Astrocyte (in vitro differentiated cells and primary cell): ENCODE measurements at regions not wholly inside any gene's neighbourhood (a gene's known extent, or its start where the extent isn't known, plus 50 kb on each side); places are given as distances from the start of the nearest gene placed in this dataset.

Experiments used
- DNase-seq: peaks from one replicate; pipeline ENCODE4 v3.0.0-alpha.2; 2010; ENCODE audit warnings: low read depth
- FAIRE-seq: peaks from 2 replicates; lab custom pipeline; 2011; peaks lifted over from hg19 to GRCh38; lab: Jason Lieb, UNC
- H2AFZ ChIP-seq: 2 replicates; pipeline ENCODE4 v1.6.0; 2012; ENCODE audit warnings: low read depth, low read length, inconsistent platforms
- H3K27ac ChIP-seq: 2 replicates; pipeline ENCODE4 v1.5.1; 2011; ENCODE audit warnings: low read depth, low read length, inconsistent platforms
- H3K27me3 ChIP-seq: 2 replicates; pipeline ENCODE4 v1.6.0; 2011; ENCODE audit warnings: low read length, inconsistent platforms; ENCODE audit not compliant: insufficient read depth
- H3K36me3 ChIP-seq: 2 replicates; pipeline ENCODE4 v1.5.1; 2011; ENCODE audit warnings: low read length, inconsistent platforms; ENCODE audit not compliant: insufficient read depth
- H3K4me1 ChIP-seq: 2 replicates; pipeline ENCODE4 v1.5.1; 2011; ENCODE audit warnings: low read length, inconsistent platforms; ENCODE audit not compliant: insufficient read depth
- H3K4me2 ChIP-seq: 2 replicates; pipeline ENCODE4 v1.6.0; 2012; ENCODE audit warnings: low read length, inconsistent platforms
- H3K4me3 ChIP-seq: 2 replicates; pipeline ENCODE4 v1.5.1; 2011; ENCODE audit warnings: low read depth, mild to moderate bottlenecking, low read length, inconsistent platforms; ENCODE audit not compliant: insufficient read depth
- H3K79me2 ChIP-seq: 2 replicates; pipeline ENCODE4 v1.6.0; 2012; ENCODE audit warnings: mild to moderate bottlenecking, low read length, inconsistent platforms; ENCODE audit not compliant: insufficient read depth
- H3K9ac ChIP-seq: 2 replicates; pipeline ENCODE4 v1.6.0; 2012; ENCODE audit warnings: mild to moderate bottlenecking, low read length, inconsistent platforms
- H3K9me3 ChIP-seq: 2 replicates; pipeline ENCODE4 v1.5.1; 2012; ENCODE audit warnings: low read depth, mild to moderate bottlenecking, low read length, inconsistent platforms; ENCODE audit not compliant: insufficient read depth
- H4K20me1 ChIP-seq: 2 replicates; pipeline ENCODE4 v1.6.0; 2012; ENCODE audit warnings: low read length, inconsistent platforms; ENCODE audit not compliant: insufficient read depth
- H3K27ac Mint-ChIP-seq: one replicate; pipeline ENCODE4 v1.8.0; 2021; ENCODE audit warnings: mild to moderate bottlenecking, mixed read lengths; ENCODE audit not compliant: unreplicated experiment
- H3K27me3 Mint-ChIP-seq: one replicate; pipeline ENCODE4 v1.8.0; 2021; ENCODE audit warnings: low read depth, mixed read lengths; ENCODE audit not compliant: unreplicated experiment
- H3K36me3 Mint-ChIP-seq: one replicate; pipeline ENCODE4 v1.8.0; 2021; ENCODE audit warnings: low read depth, mixed read lengths; ENCODE audit not compliant: unreplicated experiment
- H3K4me1 Mint-ChIP-seq: one replicate; pipeline ENCODE4 v1.8.0; 2021; ENCODE audit warnings: low read depth, mixed read lengths; ENCODE audit not compliant: unreplicated experiment
- H3K4me3 Mint-ChIP-seq: one replicate; pipeline ENCODE4 v1.8.0; 2021; ENCODE audit warnings: mild to moderate bottlenecking, moderate library complexity, mixed read lengths; ENCODE audit not compliant: unreplicated experiment
- H3K9me3 Mint-ChIP-seq: one replicate; pipeline ENCODE4 v1.8.0; 2021; ENCODE audit warnings: mild to moderate bottlenecking, mixed read lengths; ENCODE audit not compliant: unreplicated experiment
- CTCF ChIP-seq: IDR thresholded peaks from 2 replicates; pipeline ENCODE4 v1.5.1; 2011; ENCODE audit warnings: low read depth, mild to moderate bottlenecking, inconsistent platforms, low read length, moderate library complexity; ENCODE audit not compliant: insufficient read depth
- EZH2 ChIP-seq: IDR thresholded peaks from 2 replicates; pipeline ENCODE4 v1.6.1; 2012; ENCODE audit warnings: mild to moderate bottlenecking, low read length, inconsistent platforms; ENCODE audit not compliant: insufficient read depth

- Mint-ChIP-seq H3K27me3 (peaks cover 2% of the 10 kb centered on the region), H3K27ac (no peak overlapping the region), H3K4me1 (peaks cover 11% of the 10 kb centered on the region), H3K4me3 (no peak overlapping the region), H3K9me3 (peaks cover 5% of the 10 kb centered on the region), H3K36me3 (no peaks in the 10 kb centered on the region)
- DNase-seq (no peak), FAIRE-seq (no peak)
- Histone ChIP-seq H3K27me3 (peaks cover 3% of the 10 kb centered on the region), H3K27ac (no peak overlapping the region), H3K9ac (no peak overlapping the region), H3K4me2 (no peak overlapping the region), H3K4me1 (no peaks in the 10 kb centered on the region), H3K9me3 (no peaks in the 10 kb centered on the region), H4K20me1 (no peaks in the 10 kb centered on the region), H3K4me3 (no peak overlapping the region), H3K79me2 (no peaks in the 10 kb centered on the region), H3K36me3 (no peaks in the 10 kb centered on the region), H2AFZ (no peak overlapping the region)
- TF ChIP-seq CTCF = no peak
- no peak for TF ChIP-seq EZH2
Measured at GRCh38 chr2:48072583-48072982, 166.3 kb upstream of the FBXO11 start.

- H3K9me3 ChIP-seq = no peaks in the 10 kb centered on the region
- Mint-ChIP-seq H3K36me3 (no peaks in the 10 kb centered on the region), H3K9me3 (peaks cover 1% of the 10 kb centered on the region)
Measured at GRCh38 chr2:48075631-48076030, 169.3 kb upstream of the FBXO11 start.

More at GRCh38 chr2:48075631-48076030, 169.3 kb upstream of the FBXO11 start:
- H3K4me3 Mint-ChIP-seq = no peak overlapping the region
- no peaks in the 10 kb centered on the region for H3K36me3 ChIP-seq
- FAIRE-seq (no peak), DNase-seq (no peak)
- H3K27me3 ChIP-seq = peaks cover 3% of the 10 kb centered on the region
- H3K4me3 ChIP-seq = no peak overlapping the region
- H3K27ac ChIP-seq = no peak overlapping the region
- peaks cover 3% of the 10 kb centered on the region for H3K4me1 Mint-ChIP-seq
- no peaks in the 10 kb centered on the region for H3K79me2 ChIP-seq
- H2AFZ ChIP-seq = no peak overlapping the region
- TF ChIP-seq CTCF = no peak
- TF ChIP-seq EZH2 = no peak
- H4K20me1 ChIP-seq = no peaks in the 10 kb centered on the region
- no peaks in the 10 kb centered on the region for H3K4me1 ChIP-seq
- H3K27ac Mint-ChIP-seq = no peak overlapping the region
- peaks cover 4% of the 10 kb centered on the region for H3K27me3 Mint-ChIP-seq
- H3K4me2 ChIP-seq = no peak overlapping the region
- H3K9ac ChIP-seq = no peak overlapping the region
